HG03095 (cell line): ENCODE measurements at regions not wholly inside any gene's neighbourhood (a gene's known extent, or its start where the extent isn't known, plus 50 kb on each side); places are given as distances from the start of the nearest gene placed in this dataset.

Source experiments
- ATAC-seq: cut with Tn5 transposase; IDR thresholded peaks from one replicate; pipeline ENCODE4 v1.9.1; 2021; ENCODE audit warnings: moderate library complexity; ENCODE audit not compliant: unreplicated experiment

DNA sequence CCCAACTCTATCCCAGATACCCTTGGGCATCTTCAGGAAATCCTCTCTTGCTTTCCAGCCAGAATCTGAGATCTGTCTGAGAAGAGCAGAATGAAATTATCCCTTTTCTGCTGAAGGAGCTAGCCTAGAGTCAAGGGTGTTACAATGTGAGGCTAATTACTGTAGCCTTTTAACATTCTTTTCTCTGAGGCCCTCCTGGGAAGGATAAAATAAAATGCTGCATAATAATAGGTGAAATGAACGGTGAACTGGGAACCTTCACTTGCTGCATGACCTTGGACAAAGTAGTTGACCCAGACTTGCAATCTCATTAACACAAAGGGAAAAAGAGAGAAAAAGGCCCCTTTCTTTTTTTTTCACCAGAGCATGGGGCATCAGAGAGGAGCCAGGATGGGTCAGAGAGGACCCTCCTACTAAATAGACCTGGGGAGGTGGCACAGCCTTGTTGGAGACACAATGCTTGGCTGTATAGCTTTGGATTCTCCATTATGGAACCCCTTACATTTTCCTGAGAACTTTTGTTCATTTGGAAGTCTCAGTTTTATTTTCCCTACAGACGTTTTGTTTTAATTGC is 137.0 kb upstream of the LIPC start:
- ATAC-seq: no peak

DNA sequence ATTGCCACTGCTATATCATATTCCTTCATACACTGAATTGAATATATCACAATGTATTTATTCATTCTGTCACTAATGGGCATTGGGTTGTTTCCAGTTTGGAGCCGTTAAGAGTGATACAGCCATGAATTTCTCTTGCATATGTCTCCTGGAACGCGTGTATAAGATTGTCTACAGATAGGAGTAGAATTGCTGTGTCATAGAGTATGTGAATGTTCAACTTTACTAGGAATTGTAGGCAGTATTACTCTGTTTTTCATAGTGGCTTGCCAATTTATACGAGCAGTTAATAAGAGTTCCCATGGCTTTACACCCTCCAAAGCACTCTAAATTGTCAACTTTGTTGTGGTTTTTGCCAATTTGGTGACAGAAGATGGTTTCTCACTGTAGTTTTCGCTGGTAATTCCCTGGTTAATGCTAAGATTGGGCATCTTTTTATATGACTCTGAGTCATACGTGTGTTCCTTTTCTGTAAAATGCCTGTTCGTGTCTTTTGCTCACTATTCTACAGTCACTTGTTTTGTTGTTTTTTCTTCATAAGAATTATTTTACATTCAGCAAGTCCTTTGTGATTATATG is 136.1 kb upstream of the LIPC start:
- no peak for ATAC-seq

DNA sequence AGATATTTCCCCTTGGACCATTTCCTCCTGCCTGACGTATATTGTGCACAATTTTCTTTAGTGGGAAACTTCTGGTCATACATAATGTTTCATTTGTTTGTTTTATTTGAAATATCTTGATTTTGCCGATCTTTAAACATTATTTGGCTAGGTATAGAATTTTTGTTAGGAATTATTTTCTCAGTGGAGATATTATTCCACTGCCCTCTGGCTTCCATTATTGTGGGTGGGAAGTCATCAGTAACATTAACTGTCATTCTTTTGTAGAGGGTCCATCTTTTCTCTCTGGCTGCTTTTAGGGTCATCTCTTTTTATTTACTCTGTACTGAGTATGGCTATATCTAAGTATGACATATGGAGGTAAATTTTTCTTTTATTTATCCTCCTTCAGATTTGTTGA is 135.5 kb upstream of the LIPC start:
- ATAC-seq: no peak

GRCh38 chr15:58297639-58298038 is 134.2 kb upstream of the LIPC start:
- ATAC-seq: no peak

GRCh38 chr15:58298879-58299850 is 132.6 kb upstream of the LIPC start:
- no peak for ATAC-seq

DNA sequence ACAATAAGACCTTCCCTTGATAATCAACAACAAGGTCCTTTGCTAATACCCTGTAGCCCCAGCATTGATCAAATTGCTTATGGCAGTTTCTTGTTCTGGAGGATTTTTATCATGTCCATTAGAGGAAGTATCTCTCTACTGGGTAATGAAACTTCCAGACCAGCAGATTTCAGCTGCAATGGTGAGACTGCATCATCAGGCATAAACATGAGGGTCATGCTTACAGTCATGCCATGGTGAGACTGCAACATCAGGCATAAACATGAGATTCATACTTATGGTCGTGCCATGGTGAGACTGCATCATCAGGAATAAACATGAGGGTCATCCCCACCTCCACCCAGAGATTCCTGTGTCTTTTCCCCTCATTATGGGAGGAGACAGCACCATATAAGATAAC is 129.0 kb upstream of the LIPC start:
- no peak for ATAC-seq

- ATAC-seq: no peak
Observed at GRCh38 chr15:58303236-58303635, 128.6 kb upstream of the LIPC start.

DNA sequence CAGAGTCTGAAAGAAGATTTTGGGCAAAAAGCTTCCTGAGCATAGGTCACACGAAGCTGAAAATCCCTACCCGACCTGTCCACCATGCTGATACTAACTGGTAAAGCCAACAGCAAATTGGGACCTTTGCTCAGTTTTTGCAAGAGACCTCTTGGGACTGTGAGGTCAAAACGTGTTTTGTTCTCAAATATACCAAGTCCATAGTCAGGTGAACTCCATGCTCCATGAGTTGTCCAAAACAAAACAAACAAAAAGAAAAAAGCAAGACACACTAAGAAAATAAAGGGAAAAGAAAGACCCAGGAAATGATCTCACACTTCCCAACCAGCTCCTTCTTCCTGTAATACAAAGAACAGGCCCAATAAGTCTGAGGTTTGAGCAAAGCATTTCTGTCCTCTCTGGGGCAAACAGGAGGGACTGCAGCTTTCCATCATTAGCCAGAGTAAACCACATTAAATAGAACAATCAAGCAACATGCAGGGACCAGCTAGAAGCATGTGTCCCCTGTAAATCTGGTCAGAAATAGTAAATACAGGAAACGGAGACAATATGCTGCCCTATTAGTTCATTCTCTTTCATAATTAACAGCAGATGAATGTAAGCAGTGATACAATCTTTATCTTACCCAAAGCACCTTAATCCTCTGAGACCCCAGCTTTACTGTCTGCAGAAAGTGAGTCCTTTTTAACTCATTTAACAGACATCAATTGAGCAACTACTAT is 125.0 kb upstream of the LIPC start:
- no peak for ATAC-seq

- ATAC-seq: no peak
Observed at GRCh38 chr15:58307313-58307961, 124.4 kb upstream of the LIPC start.

- ATAC-seq: no peak
Observed at GRCh38 chr15:58308742-58309355, 122.9 kb upstream of the LIPC start.

GRCh38 chr15:58309963-58310928 is 121.5 kb upstream of the LIPC start:
- ATAC-seq: no peak

- no peak for ATAC-seq
Observed at GRCh38 chr15:58311556-58311955, 120.2 kb upstream of the LIPC start.

GRCh38 chr15:58312031-58312430 is 119.8 kb upstream of the LIPC start:
- no peak for ATAC-seq

GRCh38 chr15:58313304-58313703 is 118.5 kb upstream of the LIPC start:
- ATAC-seq: no peak

DNA sequence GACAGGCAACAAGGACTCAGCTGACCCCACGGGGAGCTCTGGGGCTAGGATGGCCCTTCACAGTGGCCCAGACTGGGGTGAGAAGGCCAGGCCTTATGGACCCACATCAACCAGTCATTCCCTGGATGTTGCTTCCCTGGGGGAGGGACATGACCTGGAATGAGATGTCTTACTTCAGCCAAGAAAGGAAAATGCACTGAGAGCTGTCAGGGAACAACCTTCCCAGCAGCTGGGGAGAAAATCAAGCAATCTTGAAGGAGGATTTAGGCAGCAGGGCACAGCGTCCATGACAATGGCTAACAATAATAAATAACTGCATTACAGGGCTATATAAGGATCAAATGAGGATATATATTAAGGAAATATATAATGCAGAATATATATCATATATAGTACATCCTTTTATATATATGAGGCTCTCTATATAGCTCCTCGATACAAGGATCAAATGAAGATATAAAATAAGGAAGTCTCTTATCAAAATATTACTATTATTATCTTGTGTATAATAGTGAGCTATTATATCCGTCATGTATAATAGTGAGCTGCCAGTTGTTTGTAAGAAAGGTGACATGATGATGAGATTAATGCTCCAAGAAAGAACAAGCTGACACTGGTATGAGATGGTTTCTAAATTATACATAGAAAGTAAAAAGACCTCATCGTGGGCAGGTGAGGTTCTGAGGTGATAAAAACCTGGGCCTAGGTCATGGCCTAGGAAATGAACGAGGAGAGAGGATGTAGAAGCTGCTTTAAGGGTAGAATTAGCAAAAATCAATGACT is 117.8 kb upstream of the LIPC start:
- ATAC-seq: no peak

DNA sequence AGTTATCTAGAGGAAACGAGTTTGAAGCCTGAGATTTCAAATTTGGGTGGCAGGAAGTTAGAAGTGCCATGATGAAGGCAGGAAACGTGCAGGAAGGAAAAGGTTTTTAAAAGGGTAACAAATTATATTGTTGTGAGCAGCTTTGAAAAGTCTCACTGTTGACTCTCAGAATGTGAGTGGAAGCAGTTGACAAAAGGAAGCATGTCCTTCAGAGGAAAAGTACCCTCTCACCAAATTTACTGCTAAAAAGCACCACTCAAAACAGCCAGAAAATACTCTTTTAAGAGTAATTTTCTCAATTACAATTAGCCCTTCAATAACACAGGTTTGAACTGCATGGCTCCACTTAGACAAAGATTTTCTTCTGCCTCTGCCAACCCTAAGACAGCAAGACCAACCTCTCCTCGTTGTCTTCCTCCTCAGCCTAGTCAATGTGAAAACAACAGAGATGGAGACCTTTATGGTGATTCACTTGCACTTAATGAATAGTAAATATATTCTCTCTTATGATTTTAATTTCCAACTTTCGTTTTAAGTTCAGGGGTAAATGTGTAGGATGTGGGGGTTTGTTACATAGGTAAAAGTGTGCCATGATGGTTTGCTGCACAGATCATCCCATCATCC is 117.1 kb upstream of the LIPC start:
- no peak for ATAC-seq

GRCh38 chr15:58318517-58318916 is 113.3 kb upstream of the LIPC start:
- ATAC-seq: no peak

DNA sequence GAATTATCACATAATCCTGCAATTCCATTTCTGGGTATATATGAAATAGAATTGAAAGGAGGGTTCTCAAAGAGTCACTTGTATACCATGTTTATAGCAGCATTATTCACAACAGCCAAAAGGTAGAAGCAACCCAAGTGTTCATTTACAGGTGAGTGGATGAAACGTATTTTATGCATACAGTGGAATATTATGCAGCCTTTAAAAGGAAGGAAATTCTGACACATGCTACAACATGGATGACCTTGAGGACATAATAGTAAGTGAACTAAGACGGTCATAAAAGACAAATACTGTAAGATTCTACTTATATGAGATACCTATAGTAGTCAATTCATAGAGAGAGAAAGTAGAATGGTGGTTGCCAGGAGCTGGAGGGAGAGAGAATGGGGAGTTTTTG is 110.8 kb upstream of the LIPC start:
- ATAC-seq: no peak
